Ovary (tissue), 7 donors: ENCODE measurements at regions not wholly inside any gene's neighbourhood (a gene's known extent, or its start where the extent isn't known, plus 50 kb on each side); places are given as distances from the start of the nearest gene placed in this dataset.

ENCODE experiments used
- DNase-seq, 5 donors: peaks; one replicate each; pipeline ENCODE4 v3.0.0-alpha.2; 2019 to 2020
- H3K27ac ChIP-seq, 2 donors: fragments of 200-600 bp; one replicate each; pipeline versions ENCODE4 v1.5.1 to v1.8.0; 2019 to 2022
- H3K27me3 ChIP-seq: fragments of 200-600 bp; one replicate; pipeline ENCODE4 v1.8.0; 2022
- H3K36me3 ChIP-seq: fragments of 200-600 bp; sonication (generic); one replicate; pipeline ENCODE4 v1.5.1; 2019
- H3K4me1 ChIP-seq: one replicate; pipeline ENCODE4 v1.8.1; 2013; ENCODE audit warnings: mild to moderate bottlenecking, moderate library complexity; ENCODE audit not compliant: insufficient read depth
- H3K4me3 ChIP-seq: fragments of 200-600 bp; sonication (generic); one replicate; pipeline ENCODE4 v1.5.1; 2017
- H3K9me3 ChIP-seq, 2 donors: fragments of 200-600 bp in 1 of 2; sonication (generic) in 1 of 2; one replicate each; pipeline versions ENCODE4 v1.5.1 to v1.8.1; 2013 to 2019; ENCODE audit warnings: mild to moderate bottlenecking in 1 of 2, moderate library complexity in 1 of 2
- CTCF ChIP-seq, 3 donors: fragments of 450-650 bp in 2 of 3; fragments of 200-600 bp in 1 of 3; IDR thresholded peaks; one replicate each; pipeline versions ENCODE4 v1.5.1 to v1.8.0; 2016 to 2022; ENCODE audit warnings: antibody characterized with exemption in 3 of 3, mild to moderate bottlenecking in 1 of 3
- EP300 ChIP-seq: sonication (generic); formaldehyde crosslinking; IDR thresholded peaks from one replicate; pipeline ENCODE4 v1.6.1; 2017; ENCODE audit warnings: antibody characterized with exemption
- POLR2A ChIP-seq: fragments of 450-650 bp; IDR thresholded peaks from one replicate; pipeline ENCODE4 v1.6.1; 2017; ENCODE audit warnings: antibody characterized with exemption, mild to moderate bottlenecking, moderate library complexity
- WGBS, 3 donors: extraction: QIAGEN DNeasy Blood & Tissue Kit in 1 of 3; methylation state at CpG; one replicate each; pipeline versions ENCODE4 v1.1.5 to v1.1.7; 2013 to 2017; 5-methylcytosine and 5-hydroxymethylcytosine counted together
- intact Hi-C, 4 donors: fragments of 100-400 bp; cut with DNase I; formaldehyde crosslinking; loops; one replicate each; pipeline versions ENCODE4 v1.11.0 to v1.15.1; 2022 to 2023
- donor health status: DM: no; HTN: no; CAD: no; lungs with moderate emphysema.
- donor health status: DM: no; HTN: no; CAD: no.
- donor health status: Bipolar disorder and iron deficiency.
- donor health status: DM: no; HTN: no; CAD: no.
- donor health status: DM: yes; HTN: yes; CAD: no.

- H3K4me3 ChIP-seq = no peak overlapping the region
- no peaks in the 10 kb centered on the region for H3K27me3 ChIP-seq
- TF ChIP-seq CTCF (IDR thresholded peaks at IDR 0.05) = no peak
- no peak for TF ChIP-seq POLR2A
- TF ChIP-seq EP300 = no peak
- intact Hi-C loops = loop anchor here in 1 of 4 donors (5.0 kb wide), 1 partner anchor 808 kb away; no protein-coding TSS in a partner anchor
- WGBS, 3 donors = 89 to 95% (median 92%) methylated on average over 6 of the region's 6 CpGs
- H3K36me3 ChIP-seq = no peaks in the 10 kb centered on the region
- no peak overlapping the region for H3K27ac ChIP-seq
- H3K4me1 ChIP-seq = peaks cover 19% of the 10 kb centered on the region
- H3K9me3 ChIP-seq = no peaks in the 10 kb centered on the region
- DNase-seq = no peak
These were observed 218.2 kb downstream of the NPHP4 start for GRCh38 chr1:5774019-5774418.

- Histone ChIP-seq H3K27me3 (no peaks in the 10 kb centered on the region), H3K4me1 (peaks cover 24% of the 10 kb centered on the region), H3K9me3 (no peaks in the 10 kb centered on the region), H3K4me3 (no peak overlapping the region), H3K27ac (no peak overlapping the region), H3K36me3 (no peaks in the 10 kb centered on the region)
- DNase-seq = no peak
- 68 to 78% (median 68%) methylated on average over 2 of the region's 2 CpGs for WGBS, 3 donors
- TF ChIP-seq CTCF (IDR thresholded peaks at IDR 0.05) (no peak), POLR2A (no peak), EP300 (no peak)
- intact Hi-C loops = loop anchor here in 1 of 4 donors (5.0 kb wide), 1 partner anchor 811 kb away; no protein-coding TSS in a partner anchor
These were observed 220.4 kb downstream of the NPHP4 start for GRCh38 chr1:5771788-5772187.

- intact Hi-C loops = loop anchor here in 1 of 4 donors (5.0 kb wide), 1 partner anchor 811 kb away; no protein-coding TSS in a partner anchor
- DNase-seq = peak; percentile 55 to 82 (median 59)
- no peaks in the 10 kb centered on the region for H3K36me3 ChIP-seq
- H3K9me3 ChIP-seq = no peaks in the 10 kb centered on the region
- WGBS, 3 donors = 0 to 5% (median 5%) methylated on average over 20 to 23 of the region's 23 CpGs
- H3K27ac ChIP-seq = no peak overlapping the region
- peaks cover 24% of the 10 kb centered on the region for H3K4me1 ChIP-seq
- no peak overlapping the region for H3K4me3 ChIP-seq
- no peaks in the 10 kb centered on the region for H3K27me3 ChIP-seq
- no peak for TF ChIP-seq CTCF (IDR thresholded peaks at IDR 0.05)
- TF ChIP-seq POLR2A = no peak
- no peak for TF ChIP-seq EP300
These were observed 221.1 kb downstream of the NPHP4 start for GRCh38 chr1:5770981-5771765.

GRCh38 chr1:5769760-5770159, 222.5 kb downstream of the NPHP4 start:
- Histone ChIP-seq H3K36me3 (no peaks in the 10 kb centered on the region), H3K9me3 (no peaks in the 10 kb centered on the region), H3K27ac (peak overlapping the region; percentile 23 to 31), H3K4me3 (no peak overlapping the region), H3K4me1 (peaks cover 24% of the 10 kb centered on the region), H3K27me3 (no peaks in the 10 kb centered on the region)
- DNase-seq = no peak
- TF ChIP-seq EP300 = no peak
- no peak for TF ChIP-seq POLR2A
- TF ChIP-seq CTCF (IDR thresholded peaks at IDR 0.05) = no peak
- WGBS, 3 donors = 63 to 75% (median 64%) methylated on average over 5 of the region's 5 CpGs
- intact Hi-C loops = loop anchor here in 1 of 4 donors (5.0 kb wide), 1 partner anchor 813 kb away; no protein-coding TSS in a partner anchor
